RWPE2 (cell line): ENCODE measurements at regions not wholly inside any gene's neighbourhood (a gene's known extent, or its start where the extent isn't known, plus 50 kb on each side); places are given as distances from the start of the nearest gene placed in this dataset.

Experiments used
- ATAC-seq: fragments of 200-7000 bp; cut with Tn5 transposase; 3 replicates; pipeline ENCODE4 v1.9.1; 2021; ENCODE audit warnings: low read depth
- DNase-seq: peaks from one replicate; pipeline ENCODE4 v3.0.0-alpha.2; 2020; ENCODE audit warnings: low spot score
- H3K27ac ChIP-seq: fragments of 450-650 bp; 2 replicates; pipeline ENCODE4 v1.5.1; 2017; ENCODE audit warnings: mild to moderate bottlenecking; ENCODE audit not compliant: poor library complexity, severe bottlenecking
- H3K27me3 ChIP-seq: fragments of 250-450 bp; sonication (Bioruptor Pico); 2 replicates; pipeline ENCODE4 v1.5.1; 2021; ENCODE audit warnings: mild to moderate bottlenecking, moderate library complexity; ENCODE audit not compliant: insufficient read depth, poor library complexity, severe bottlenecking
- H3K36me3 ChIP-seq: fragments of 250-450 bp; sonication (Bioruptor Pico); 2 replicates; pipeline ENCODE4 v1.5.1; 2020; ENCODE audit warnings: low read depth, mild to moderate bottlenecking, moderate library complexity
- H3K4me1 ChIP-seq: fragments of 250-450 bp; sonication (Bioruptor Pico); 2 replicates; pipeline ENCODE4 v1.5.1; 2021; ENCODE audit warnings: mild to moderate bottlenecking, moderate library complexity; ENCODE audit not compliant: insufficient read depth, poor library complexity, severe bottlenecking
- H3K4me3 ChIP-seq: fragments of 250-450 bp; sonication (Bioruptor Pico); 2 replicates; pipeline ENCODE4 v1.5.1; 2021; ENCODE audit warnings: mild to moderate bottlenecking, moderate library complexity; ENCODE audit not compliant: severe bottlenecking
- H3K9me3 ChIP-seq: fragments of 250-450 bp; sonication (Bioruptor Pico); 2 replicates; pipeline ENCODE4 v1.5.1; 2021; ENCODE audit warnings: mild to moderate bottlenecking, moderate library complexity; ENCODE audit not compliant: severe bottlenecking
- CTCF ChIP-seq: fragments of 450-650 bp; IDR thresholded peaks from one replicate; pipeline ENCODE4 v1.5.1; 2017; ENCODE audit warnings: mild to moderate bottlenecking, moderate library complexity; ENCODE audit not compliant: poor library complexity, severe bottlenecking

GRCh38 chr20:52681288-52681687 is 290.9 kb upstream of the TSHZ2 start:
- ATAC-seq (no peak), DNase-seq (no peak)
- Histone ChIP-seq H3K36me3 (no peaks in the 10 kb centered on the region), H3K27ac (no peak overlapping the region), H3K4me3 (no peak overlapping the region), H3K9me3 (no peaks in the 10 kb centered on the region), H3K4me1 (no peaks in the 10 kb centered on the region), H3K27me3 (peaks cover 44% of the 10 kb centered on the region)
- no peak for TF ChIP-seq CTCF

GRCh38 chr20:52677216-52677615 is 294.9 kb upstream of the TSHZ2 start:
- no peak overlapping the region for H3K4me3 ChIP-seq
- H3K9me3 ChIP-seq: no peaks in the 10 kb centered on the region
- H3K27me3 ChIP-seq: peaks cover 50% of the 10 kb centered on the region
- DNase-seq: no peak
- H3K4me1 ChIP-seq: no peaks in the 10 kb centered on the region
- ATAC-seq: no peak
- no peak for TF ChIP-seq CTCF
- H3K36me3 ChIP-seq: no peaks in the 10 kb centered on the region
- H3K27ac ChIP-seq: no peak overlapping the region

GRCh38 chr20:52676283-52676995 is 295.7 kb upstream of the TSHZ2 start:
- DNase-seq (no peak), ATAC-seq (no peak)
- no peak overlapping the region for H3K4me3 ChIP-seq
- H3K4me1 ChIP-seq: no peaks in the 10 kb centered on the region
- no peak for TF ChIP-seq CTCF
- H3K27me3 ChIP-seq: peaks cover 54% of the 10 kb centered on the region
- H3K9me3 ChIP-seq: no peaks in the 10 kb centered on the region
- no peak overlapping the region for H3K27ac ChIP-seq
- H3K36me3 ChIP-seq: no peaks in the 10 kb centered on the region

- Histone ChIP-seq H3K4me1 (no peaks in the 10 kb centered on the region), H3K27ac (no peak overlapping the region), H3K4me3 (no peak overlapping the region), H3K36me3 (no peaks in the 10 kb centered on the region), H3K9me3 (no peaks in the 10 kb centered on the region), H3K27me3 (peaks cover 47% of the 10 kb centered on the region)
- no peak for ATAC-seq
- no peak for DNase-seq
- no peak for TF ChIP-seq CTCF
These were observed 296.8 kb upstream of the TSHZ2 start for GRCh38 chr20:52675375-52675774.

GRCh38 chr20:52668626-52669025 is 303.5 kb upstream of the TSHZ2 start:
- Histone ChIP-seq H3K36me3 (no peaks in the 10 kb centered on the region), H3K4me3 (no peak overlapping the region), H3K9me3 (no peaks in the 10 kb centered on the region), H3K4me1 (no peaks in the 10 kb centered on the region), H3K27me3 (peaks cover 36% of the 10 kb centered on the region), H3K27ac (no peak overlapping the region)
- DNase-seq (no peak), ATAC-seq (no peak)
- no peak for TF ChIP-seq CTCF
